HUES64 (cell line): ENCODE measurements at regions not wholly inside any gene's neighbourhood (a gene's known extent, or its start where the extent isn't known, plus 50 kb on each side); places are given as distances from the start of the nearest gene placed in this dataset.
"Not testable (repeated sequence)": the region's sequence is repeated elsewhere in the genome, so short reads cannot be mapped to it uniquely, and the experiment has no call there.

ENCODE experiments used
- H3K27ac ChIP-seq: 2 replicates; pipeline ENCODE4 v1.7.0; 2013; ENCODE audit warnings: low read depth, low read length, inconsistent platforms
- H3K27me3 ChIP-seq: 2 replicates; pipeline ENCODE4 v1.6.1; 2013; ENCODE audit warnings: mild to moderate bottlenecking, low read length; ENCODE audit not compliant: insufficient read depth
- H3K36me3 ChIP-seq: 2 replicates; pipeline ENCODE4 v1.6.1; 2013; ENCODE audit warnings: mild to moderate bottlenecking, low read length; ENCODE audit not compliant: insufficient read depth
- H3K4me1 ChIP-seq: 2 replicates; pipeline ENCODE4 v1.6.1; 2013; ENCODE audit warnings: mild to moderate bottlenecking, low read length, moderate library complexity; ENCODE audit not compliant: insufficient read depth
- H3K4me3 ChIP-seq: 2 replicates; pipeline ENCODE4 v1.5.1; 2013; ENCODE audit warnings: mild to moderate bottlenecking, low read length, moderate library complexity
- H3K9ac ChIP-seq: 2 replicates; pipeline ENCODE4 v1.6.1; 2013; ENCODE audit warnings: mild to moderate bottlenecking, low read depth, low read length
- H3K9me3 ChIP-seq: 2 replicates; pipeline ENCODE4 v1.6.1; 2013; ENCODE audit warnings: low read depth, low read length; ENCODE audit not compliant: insufficient read depth
- WGBS: fragments of 150-250, 120-280 bp; methylation state at CpG from one replicate; pipeline ENCODE4 v1.1.7; 2013; ENCODE audit warnings: missing lambda C conversion rate; 5-methylcytosine and 5-hydroxymethylcytosine counted together

DNA sequence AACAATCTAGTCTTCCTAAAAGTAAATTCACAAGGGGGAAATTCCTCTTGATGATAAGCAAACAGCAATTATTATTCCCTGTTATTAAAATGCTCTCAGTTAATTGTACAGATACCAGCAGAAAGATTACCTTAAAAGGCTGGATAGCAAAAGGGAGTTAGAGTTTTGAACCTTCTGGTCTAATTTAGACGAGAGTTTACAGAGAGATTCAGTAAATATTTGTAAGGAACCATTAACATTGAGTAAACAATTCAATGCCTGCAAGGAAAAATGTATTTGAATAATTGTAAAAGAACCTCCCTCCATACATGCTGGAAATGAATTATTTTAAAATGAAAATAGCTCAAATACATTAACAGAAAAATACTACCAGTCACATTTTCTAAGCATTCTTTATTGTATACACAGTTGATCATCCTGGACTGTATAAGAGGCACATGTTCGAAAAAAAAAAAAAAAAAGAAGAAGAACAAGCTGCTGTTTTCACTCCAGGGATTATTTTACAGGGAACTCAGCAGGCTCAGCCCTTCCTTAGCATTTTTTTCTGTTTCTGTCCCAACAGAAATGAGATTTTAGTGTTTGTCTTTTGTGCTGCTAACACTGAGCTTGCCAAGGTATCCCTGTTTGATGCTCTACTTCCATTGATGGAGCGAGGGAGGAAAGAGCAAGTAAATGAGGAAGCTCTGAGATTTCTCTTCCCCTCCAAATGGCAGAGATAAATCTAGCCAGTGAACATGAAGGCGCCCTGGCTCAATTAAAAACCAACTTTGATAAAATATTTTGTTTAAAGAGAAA lies 141.1 kb downstream of the ENC1 start:
- Histone ChIP-seq H3K36me3 (no peaks in the 10 kb centered on the region), H3K4me1 (peaks cover 25% of the 10 kb centered on the region), H3K4me3 (no peak overlapping the region), H3K9me3 (no peaks in the 10 kb centered on the region), H3K27me3 (no peaks in the 10 kb centered on the region), H3K27ac (peak overlapping the region; percentile 33; the same call in 1 of the 2 replicates), H3K9ac (peak overlapping the region; percentile 4; the same call in 1 of the 2 replicates)
- 72% methylated on average over 3 of the region's 4 CpGs for WGBS

DNA sequence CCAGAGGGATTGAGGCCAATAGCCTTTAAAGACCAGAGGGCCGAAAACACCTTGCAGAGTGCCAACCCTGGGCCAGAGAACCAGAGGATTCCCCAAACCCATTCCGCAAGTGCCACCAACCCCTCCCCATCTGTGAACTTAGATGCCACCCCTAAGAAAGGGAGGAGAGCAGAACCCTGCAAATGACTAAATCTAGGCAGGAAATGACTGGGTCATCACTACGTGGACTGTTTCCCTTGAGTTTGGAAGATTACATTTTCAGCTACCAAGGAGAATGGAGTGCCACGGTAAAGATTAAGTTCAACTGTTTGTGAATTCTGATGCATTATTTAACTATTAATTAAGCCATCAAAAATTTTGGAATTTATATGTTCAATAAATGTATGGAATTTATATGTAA lies 142.8 kb downstream of the ENC1 start:
- Histone ChIP-seq H3K4me1 (peaks cover 25% of the 10 kb centered on the region), H3K9me3 (no peaks in the 10 kb centered on the region), H3K27ac (no peak overlapping the region), H3K36me3 (no peaks in the 10 kb centered on the region), H3K4me3 (no peak overlapping the region), H3K9ac (no peak overlapping the region), H3K27me3 (no peaks in the 10 kb centered on the region)
- 93% methylated on average over 4 of the region's 4 CpGs for WGBS

- no peak overlapping the region for H3K27ac ChIP-seq
Observed at GRCh38 chr5:74493411-74493810, 147.1 kb downstream of the ENC1 start.

GRCh38 chr5:74492230-74492629 lies 148.3 kb downstream of the ENC1 start:
- peaks cover 6% of the 10 kb centered on the region; the same call in 1 of the 2 replicates for H3K4me1 ChIP-seq
- H3K9me3 ChIP-seq, result no peaks in the 10 kb centered on the region
- WGBS, result 37% methylated on average over 2 of the region's 2 CpGs
- H3K27ac ChIP-seq, result no peak overlapping the region
- no peak overlapping the region for H3K9ac ChIP-seq
- H3K36me3 ChIP-seq, result no peaks in the 10 kb centered on the region
- no peaks in the 10 kb centered on the region for H3K27me3 ChIP-seq
- no peak overlapping the region for H3K4me3 ChIP-seq

More at GRCh38 chr5:74493411-74493810, 147.1 kb downstream of the ENC1 start:
- no peaks in the 10 kb centered on the region for H3K9me3 ChIP-seq
- no peaks in the 10 kb centered on the region for H3K36me3 ChIP-seq
- no peak overlapping the region for H3K4me3 ChIP-seq
- H3K27me3 ChIP-seq, result no peaks in the 10 kb centered on the region
- H3K4me1 ChIP-seq, result peaks cover 6% of the 10 kb centered on the region; the same call in 1 of the 2 replicates
- H3K9ac ChIP-seq, result no peak overlapping the region

GRCh38 chr5:74491586-74491985 lies 148.9 kb downstream of the ENC1 start:
- H3K9ac ChIP-seq, result no peak overlapping the region
- H3K27ac ChIP-seq, result no peak overlapping the region
- no peaks in the 10 kb centered on the region for H3K9me3 ChIP-seq
- no peaks in the 10 kb centered on the region for H3K27me3 ChIP-seq
- H3K36me3 ChIP-seq, result no peaks in the 10 kb centered on the region
- no peak overlapping the region for H3K4me3 ChIP-seq
- peaks cover 4% of the 10 kb centered on the region; the same call in 1 of the 2 replicates for H3K4me1 ChIP-seq

DNA sequence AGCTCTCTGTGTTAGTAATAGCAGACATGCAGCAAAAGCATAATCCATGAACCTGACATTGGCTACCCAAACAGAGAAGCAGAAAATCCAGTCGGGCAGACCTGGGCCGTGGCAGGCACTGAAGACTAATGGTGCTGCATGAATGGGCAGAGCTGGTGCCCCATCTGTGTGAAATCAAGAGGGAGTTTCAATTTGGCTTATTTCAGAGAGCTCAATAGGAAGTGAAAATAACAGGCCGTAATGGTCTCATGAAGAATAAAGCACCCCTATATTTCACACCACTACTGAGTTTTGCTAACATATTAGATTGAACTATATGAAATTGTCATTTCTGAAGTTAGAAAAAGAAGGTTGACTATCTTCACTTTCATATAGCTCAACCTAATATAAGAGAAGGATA lies 149.7 kb downstream of the ENC1 start:
- no peak overlapping the region for H3K9ac ChIP-seq
- 94% methylated on average over 3 of the region's 3 CpGs for WGBS
- H3K4me3 ChIP-seq, result no peak overlapping the region
- no peaks in the 10 kb centered on the region for H3K9me3 ChIP-seq
- no peaks in the 10 kb centered on the region for H3K27me3 ChIP-seq
- no peak overlapping the region for H3K27ac ChIP-seq
- no peaks in the 10 kb centered on the region for H3K36me3 ChIP-seq
- no peaks in the 10 kb centered on the region for H3K4me1 ChIP-seq

DNA sequence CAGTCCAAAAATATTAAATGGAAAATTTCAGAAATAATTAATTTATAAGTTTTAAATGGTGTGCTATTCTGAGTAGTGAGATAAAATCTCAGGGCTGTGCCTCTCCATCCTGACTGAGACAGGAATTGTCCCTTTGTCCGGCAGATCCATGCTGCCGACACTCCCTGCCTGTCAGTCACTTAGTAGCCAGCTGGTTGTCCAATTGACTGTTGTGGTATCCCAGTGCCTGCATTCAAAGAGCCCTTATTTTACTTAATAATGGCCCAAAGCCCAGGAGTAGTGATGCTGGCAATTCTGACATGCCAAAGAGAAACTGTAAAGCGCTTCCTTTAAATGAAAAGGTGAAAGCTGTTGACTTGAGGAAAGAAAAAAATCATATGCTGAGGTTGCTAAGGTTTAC lies 157.5 kb downstream of the ENC1 start:
- WGBS, result 45% methylated on average over 3 of the region's 3 CpGs
- Histone ChIP-seq H3K9me3 (no peaks in the 10 kb centered on the region), H3K36me3 (no peaks in the 10 kb centered on the region), H3K27ac (no peak overlapping the region), H3K9ac (no peak overlapping the region), H3K4me3 (no peak overlapping the region), H3K27me3 (no peaks in the 10 kb centered on the region), H3K4me1 (peaks cover 17% of the 10 kb centered on the region)

DNA sequence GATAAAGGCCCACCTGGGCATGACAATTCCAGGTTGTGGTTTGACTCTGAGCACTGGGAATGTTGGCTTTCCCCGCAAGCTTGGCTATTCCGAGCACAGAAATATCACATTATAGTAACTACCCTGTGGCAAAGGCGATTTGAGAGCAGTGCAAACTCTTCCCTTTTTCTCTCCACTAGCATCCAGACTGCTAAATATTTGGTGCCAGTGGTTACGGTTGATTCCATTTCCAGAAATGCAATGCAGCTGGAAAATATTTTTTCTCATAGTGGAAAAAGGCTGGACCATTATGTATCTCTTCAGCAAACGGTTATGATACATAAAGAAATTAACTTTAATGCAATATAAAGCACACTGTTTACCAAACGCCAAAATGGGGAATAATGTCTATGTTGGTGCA lies 158.0 kb downstream of the ENC1 start:
- no peaks in the 10 kb centered on the region for H3K36me3 ChIP-seq
- no peaks in the 10 kb centered on the region for H3K27me3 ChIP-seq
- H3K4me3 ChIP-seq, result no peak overlapping the region
- H3K4me1 ChIP-seq, result peaks cover 17% of the 10 kb centered on the region
- WGBS, result 95% methylated on average over 5 of the region's 6 CpGs
- no peak overlapping the region for H3K27ac ChIP-seq
- no peak overlapping the region for H3K9ac ChIP-seq
- H3K9me3 ChIP-seq, result no peaks in the 10 kb centered on the region

DNA sequence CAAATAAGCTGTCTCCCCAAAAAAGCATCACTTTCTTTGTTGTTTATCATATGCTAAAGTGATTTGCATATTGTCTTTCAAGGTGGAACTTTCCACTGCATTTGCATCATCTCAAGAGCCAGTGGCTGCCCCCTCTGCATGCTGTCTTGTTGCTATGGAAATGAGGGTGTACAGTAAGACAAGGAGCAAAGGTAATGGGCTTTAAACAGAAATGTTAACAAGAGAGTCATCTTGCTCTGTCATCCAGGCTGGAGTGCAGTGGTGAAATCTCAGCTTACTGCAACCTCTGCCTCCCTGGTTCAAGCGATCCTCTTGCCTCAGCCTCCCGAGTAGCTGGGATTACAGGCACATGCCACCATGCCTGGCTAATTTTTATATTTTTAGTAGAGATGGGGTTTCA lies 159.2 kb downstream of the ENC1 start:
- 100% methylated on average over 2 of the region's 2 CpGs for WGBS
- H3K4me1 ChIP-seq, result peaks cover 22% of the 10 kb centered on the region
- H3K27me3 ChIP-seq, result not testable (repeated sequence)

GRCh38 chr5:74480201-74480600 lies 160.3 kb downstream of the ENC1 start:
- peaks cover 26% of the 10 kb centered on the region for H3K4me1 ChIP-seq
- no peaks in the 10 kb centered on the region for H3K27me3 ChIP-seq
- H3K27ac ChIP-seq, result no peak overlapping the region
- no peaks in the 10 kb centered on the region for H3K36me3 ChIP-seq
- H3K9me3 ChIP-seq, result no peaks in the 10 kb centered on the region
- no peak overlapping the region for H3K9ac ChIP-seq
- 92% methylated on average over 6 of the region's 6 CpGs for WGBS
- no peak overlapping the region for H3K4me3 ChIP-seq

More for the DNA sequence above, 159.2 kb downstream of the ENC1 start:
- not testable (repeated sequence) for H3K36me3 ChIP-seq, H3K9me3 ChIP-seq, H3K27ac ChIP-seq, H3K4me3 ChIP-seq, H3K9ac ChIP-seq

GRCh38 chr5:74478328-74478727 lies 162.2 kb downstream of the ENC1 start:
- no peaks in the 10 kb centered on the region for H3K27me3 ChIP-seq
- no peaks in the 10 kb centered on the region for H3K36me3 ChIP-seq
- no peaks in the 10 kb centered on the region for H3K9me3 ChIP-seq
- WGBS, result 74% methylated on average over 5 of the region's 5 CpGs
- peaks cover 23% of the 10 kb centered on the region for H3K4me1 ChIP-seq
- H3K4me3 ChIP-seq, result no peak overlapping the region
- no peak overlapping the region for H3K9ac ChIP-seq
- H3K27ac ChIP-seq, result no peak overlapping the region

DNA sequence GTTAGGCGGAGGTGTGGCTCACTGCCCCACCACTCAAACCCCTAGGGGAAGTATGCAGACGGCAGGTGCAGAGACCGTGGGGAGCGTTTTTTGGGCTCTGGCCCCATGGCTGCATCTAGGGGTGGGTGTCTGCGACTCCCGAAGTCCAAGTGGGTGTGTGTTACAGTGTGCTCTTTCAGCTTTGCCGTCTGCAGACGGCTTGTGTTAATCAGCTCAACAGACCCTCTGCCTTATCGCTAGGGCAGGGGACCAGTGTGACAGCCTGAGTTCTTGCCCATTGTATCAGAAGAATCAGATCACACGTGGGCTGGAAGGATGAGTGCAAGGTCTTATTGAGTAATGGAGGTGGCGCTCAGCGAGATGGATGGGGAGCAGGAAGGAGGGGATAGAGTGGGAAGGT lies 162.8 kb downstream of the ENC1 start:
- H3K9me3 ChIP-seq, result no peaks in the 10 kb centered on the region
- H3K4me1 ChIP-seq, result peaks cover 17% of the 10 kb centered on the region
- no peak overlapping the region for H3K9ac ChIP-seq
- 83% methylated on average over 12 of the region's 12 CpGs for WGBS
- H3K27me3 ChIP-seq, result no peaks in the 10 kb centered on the region
- H3K4me3 ChIP-seq, result no peak overlapping the region
- H3K36me3 ChIP-seq, result no peaks in the 10 kb centered on the region
- H3K27ac ChIP-seq, result no peak overlapping the region
